ENCODE measurements at regions not wholly inside any gene's neighbourhood (a gene's known extent, or its start where the extent isn't known, plus 50 kb on each side); places are given as distances from the start of the nearest gene placed in this dataset.
"Not testable (repeated sequence)": the region's sequence is repeated elsewhere in the genome, so short reads cannot be mapped to it uniquely, and the experiment has no call there.

- peak; percentile 34 for DNase-seq (ENCODE audit: low read depth)
Measured at GRCh38 chr2:14827226-14828023, 194.9 kb downstream of the LRATD1 start.

- no peak for DNase-seq (ENCODE audit: low read depth)
Measured at GRCh38 chr2:14828223-14828622, 195.7 kb downstream of the LRATD1 start.

DNA sequence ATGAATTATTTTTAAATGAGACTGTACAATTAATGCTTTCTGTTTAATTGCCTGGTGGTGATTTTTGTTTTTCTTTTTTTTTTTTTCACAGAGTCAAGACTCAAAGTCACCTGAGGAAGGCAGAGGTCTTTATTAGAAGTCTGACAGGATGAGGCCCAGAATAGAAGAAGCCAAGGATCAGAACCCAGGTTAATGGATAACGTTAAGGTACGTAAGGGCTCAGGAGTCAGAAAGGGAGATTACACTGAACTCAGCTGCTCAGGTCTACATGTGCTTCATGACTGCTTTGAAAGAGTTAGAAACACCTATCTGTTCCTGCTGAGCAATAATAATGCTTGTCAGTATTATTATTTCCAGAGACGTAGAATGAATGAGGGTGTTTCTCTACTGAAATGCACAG lies 196.5 kb downstream of the LRATD1 start:
- peak; percentile 15 for DNase-seq (ENCODE audit: low read depth)

- peak; percentile 25 for DNase-seq (ENCODE audit: low read depth)
Measured at GRCh38 chr2:14831458-14831857, 198.9 kb downstream of the LRATD1 start.

- no peak for DNase-seq (ENCODE audit: low read depth)
Measured at GRCh38 chr2:14843507-14844204, 211.1 kb downstream of the LRATD1 start.

- no peak for DNase-seq (ENCODE audit: low read depth)
Measured at GRCh38 chr2:14855751-14856150, 223.2 kb downstream of the LRATD1 start.

- no peak for DNase-seq (ENCODE audit: low read depth)
Measured at GRCh38 chr2:14861181-14861580, 228.7 kb downstream of the LRATD1 start.

DNA sequence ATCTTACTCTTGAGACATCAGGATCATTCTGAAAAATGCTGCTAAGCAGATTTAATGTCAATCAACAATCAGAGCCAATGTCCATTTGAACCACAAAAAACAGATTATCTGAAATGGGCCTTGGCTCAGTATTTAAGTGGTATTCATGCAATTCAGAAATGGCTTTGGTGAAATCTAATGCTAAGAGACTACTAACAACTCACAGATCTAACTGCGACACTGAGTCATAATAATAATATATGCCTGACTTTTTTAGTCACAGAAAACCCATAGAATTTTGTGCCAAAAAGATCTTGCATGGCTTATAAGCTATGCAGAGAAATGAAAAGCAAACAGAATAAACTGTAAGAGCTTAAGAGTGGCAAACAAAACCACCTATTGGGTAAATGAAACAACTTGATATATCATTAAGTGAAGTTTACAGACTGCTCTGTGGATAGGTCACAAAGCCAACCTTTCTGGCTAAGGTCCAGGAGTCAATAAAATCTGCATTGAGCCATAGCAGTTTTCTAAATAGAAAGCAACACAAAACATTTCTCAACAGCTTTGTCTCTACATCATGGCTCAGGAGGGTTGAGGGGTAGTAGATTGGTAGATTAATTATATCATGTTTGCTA lies 234.3 kb downstream of the LRATD1 start:
- DNase-seq (ENCODE audit: low read depth), result peak; percentile 30

GRCh38 chr2:14867853-14868252 lies 235.3 kb downstream of the LRATD1 start:
- DNase-seq (ENCODE audit: low read depth), result no peak

DNA sequence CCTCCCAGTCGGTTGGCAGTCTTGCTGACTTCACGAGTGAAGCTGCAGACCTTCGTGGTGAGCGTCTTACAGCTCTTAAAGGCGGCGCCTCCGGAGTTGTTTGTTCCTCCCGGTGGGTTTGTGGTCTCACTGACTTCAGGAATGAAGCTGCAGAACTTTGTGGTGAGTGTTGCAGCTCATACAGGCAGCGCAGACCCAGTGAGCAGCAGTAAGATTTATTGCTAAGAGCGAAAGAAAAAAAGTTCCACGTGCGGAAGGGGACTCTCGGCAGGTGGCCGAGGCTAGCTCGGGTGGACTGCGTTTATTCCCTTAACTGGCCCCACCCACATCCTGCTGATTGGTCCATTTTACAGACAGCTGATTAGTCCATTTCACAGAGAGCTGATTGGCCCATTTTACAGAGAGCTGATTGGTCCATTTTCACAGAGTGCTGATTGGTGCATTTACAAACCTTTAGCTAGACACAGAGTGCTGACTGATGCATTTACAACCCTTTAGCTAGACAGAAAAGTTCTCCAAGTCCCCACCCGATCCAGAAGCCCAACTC lies 240.3 kb downstream of the LRATD1 start:
- no peak for DNase-seq (ENCODE audit: low read depth)

DNA sequence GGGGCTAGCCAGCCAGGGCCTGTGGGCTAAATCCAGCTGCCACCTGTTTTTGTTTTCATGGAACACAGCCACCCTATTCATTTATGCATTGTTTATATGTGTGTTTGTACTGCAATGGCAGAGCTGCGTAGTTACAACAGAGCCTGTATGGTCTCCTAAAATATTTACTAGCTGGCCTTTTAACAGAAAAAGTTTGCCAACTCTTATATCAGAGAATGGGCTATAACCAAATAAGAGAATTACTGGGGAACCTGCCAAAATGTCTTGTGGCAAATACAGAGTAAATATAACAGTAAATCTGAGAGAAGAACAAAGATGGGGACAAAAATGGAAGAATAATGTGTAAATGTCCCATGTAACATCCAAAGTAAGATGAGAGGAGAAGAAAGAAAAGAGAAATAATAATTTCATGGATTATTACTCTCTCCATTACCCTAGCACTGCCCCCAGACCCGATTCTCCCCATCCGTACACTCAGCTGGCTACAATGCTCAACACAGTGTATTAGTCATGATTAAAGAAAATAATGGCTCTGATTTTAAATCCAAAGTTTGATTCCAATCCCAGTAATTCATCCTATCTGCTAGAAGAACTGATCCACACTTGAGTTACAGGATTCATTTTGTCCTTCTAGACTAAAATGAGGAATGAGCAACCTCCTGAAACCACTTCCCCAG lies 249.3 kb downstream of the LRATD1 start:
- DNase-seq (ENCODE audit: low read depth), result no peak

DNA sequence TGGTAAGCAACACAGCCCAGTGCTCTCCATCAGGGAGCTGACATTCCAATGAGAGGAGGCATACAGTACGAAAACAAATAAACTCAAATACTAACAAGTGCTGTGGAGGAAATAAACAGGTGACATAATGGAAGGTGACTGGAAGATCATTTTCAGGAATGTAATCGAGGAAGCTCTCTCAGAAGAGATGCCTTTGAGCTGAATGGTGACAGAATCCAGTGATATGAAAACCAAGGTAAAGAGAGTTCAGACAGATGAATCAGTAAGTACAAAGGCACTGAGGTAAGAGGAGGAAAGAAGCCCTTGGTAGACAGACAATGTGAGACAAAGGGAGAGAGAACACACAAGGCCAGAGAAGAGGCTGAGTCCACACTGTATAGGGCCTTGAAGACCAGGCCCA lies 252.1 kb downstream of the LRATD1 start:
- DNase-seq (ENCODE audit: low read depth), result no peak

- DNase-seq (ENCODE audit: low read depth), result no peak
Measured at GRCh38 chr2:14891546-14891945, 259.0 kb downstream of the LRATD1 start.

- no peak for DNase-seq (ENCODE audit: low read depth)
Measured at GRCh38 chr2:14896330-14897030, 264.0 kb downstream of the LRATD1 start.

DNA sequence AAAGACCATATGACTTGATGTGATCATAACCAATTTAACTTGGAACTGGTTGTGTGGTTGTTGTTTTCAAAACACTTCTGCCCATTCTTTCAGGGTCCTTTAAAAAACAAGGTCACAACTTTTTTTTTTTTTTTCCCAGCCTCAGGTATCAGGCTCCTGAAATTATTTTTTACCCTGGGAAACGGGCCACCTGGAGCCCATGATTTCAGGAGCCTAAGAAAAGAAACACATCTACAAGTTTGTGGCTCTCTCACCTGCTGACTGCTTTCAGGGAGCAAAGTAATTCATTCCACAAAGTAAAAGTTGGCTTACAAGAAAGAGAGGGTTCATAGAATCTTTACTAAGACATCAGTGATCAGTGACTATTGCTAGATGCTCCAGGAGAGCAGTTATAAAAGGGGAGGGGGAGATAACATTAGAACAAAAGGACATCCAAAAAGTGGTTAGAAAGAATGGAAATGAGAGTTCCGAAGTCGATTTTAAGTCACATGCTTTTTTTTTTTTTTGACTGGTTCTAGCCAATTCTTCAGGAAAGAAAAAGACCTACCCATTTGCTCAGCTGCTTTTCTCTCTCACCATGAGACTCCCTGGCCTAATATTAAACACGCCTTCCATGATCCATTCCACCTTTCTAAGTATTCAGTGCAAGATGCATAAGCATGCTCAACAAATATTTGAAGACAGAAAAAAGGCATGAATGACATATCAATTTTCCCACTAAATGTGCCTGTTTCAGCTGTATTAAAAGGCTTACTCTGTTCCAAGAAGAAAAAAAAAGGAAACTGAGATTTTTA lies 267.3 kb downstream of the LRATD1 start:
- DNase-seq (ENCODE audit: low read depth), result no peak

- DNase-seq (ENCODE audit: low read depth), result no peak
Measured at GRCh38 chr2:14901737-14902136, 269.2 kb downstream of the LRATD1 start.

- DNase-seq (ENCODE audit: low read depth), result no peak
Measured at GRCh38 chr2:14902953-14903352, 270.4 kb downstream of the LRATD1 start.

GRCh38 chr2:14903709-14904374 lies 271.3 kb downstream of the LRATD1 start:
- no peak for DNase-seq (ENCODE audit: low read depth)

DNA sequence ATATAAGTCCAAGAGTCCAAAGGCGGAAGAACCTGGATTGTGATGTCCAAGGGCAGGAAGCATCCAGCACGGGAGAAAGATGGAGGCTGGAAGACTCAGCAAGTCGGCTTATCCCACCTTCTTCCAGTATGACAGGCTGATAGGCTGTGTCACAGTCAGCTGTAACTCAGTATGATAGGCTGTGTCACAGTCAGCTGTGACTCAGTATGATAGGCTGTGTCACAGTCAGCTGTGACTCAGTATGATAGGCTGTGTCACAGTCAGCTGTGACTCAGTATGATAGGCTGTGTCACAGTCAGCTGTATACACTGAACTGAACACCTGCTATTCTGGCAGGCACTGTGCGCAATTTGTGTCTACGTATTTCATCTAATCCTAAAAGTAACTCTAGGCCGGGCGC lies 271.9 kb downstream of the LRATD1 start:
- DNase-seq (ENCODE audit: low read depth), result not testable (repeated sequence)

GRCh38 chr2:14905571-14905970 lies 273.1 kb downstream of the LRATD1 start:
- DNase-seq (ENCODE audit: low read depth), result no peak
